RWPE1 (cell line): ENCODE measurements at regions not wholly inside any gene's neighbourhood (a gene's known extent, or its start where the extent isn't known, plus 50 kb on each side); places are given as distances from the start of the nearest gene placed in this dataset.

ENCODE experiments used
- CTCF ChIA-PET: fragments of 350-600 bp; sonication (Branson Sonifier 250); formaldehyde crosslinking; extraction: SDS; loops from one replicate; lab custom pipeline; 2021; lab: Yijun Ruan, JAX
- POLR2A ChIA-PET: fragments of 400-600 bp; formaldehyde crosslinking; extraction: SDS; loops from one replicate; lab custom pipeline; 2020; ENCODE audit warnings: antibody characterized with exemption; ENCODE audit not compliant: low non-redundant PET; lab: Yijun Ruan, JAX
- DNase-seq: peaks from one replicate; pipeline ENCODE4 v3.0.0; 2012; ENCODE audit warnings: low spot score
- H3K27ac ChIP-seq: fragments of 450-650 bp; 2 replicates; pipeline ENCODE4 v1.5.1; 2017
- TF ChIP-seq, protein P1 (sequence below): fragments of 450-650 bp; conservative IDR thresholded peaks from 2 replicates; pipeline ENCODE4 v1.5.1; 2017; ENCODE audit warnings: low read depth, mild to moderate bottlenecking

DNA sequence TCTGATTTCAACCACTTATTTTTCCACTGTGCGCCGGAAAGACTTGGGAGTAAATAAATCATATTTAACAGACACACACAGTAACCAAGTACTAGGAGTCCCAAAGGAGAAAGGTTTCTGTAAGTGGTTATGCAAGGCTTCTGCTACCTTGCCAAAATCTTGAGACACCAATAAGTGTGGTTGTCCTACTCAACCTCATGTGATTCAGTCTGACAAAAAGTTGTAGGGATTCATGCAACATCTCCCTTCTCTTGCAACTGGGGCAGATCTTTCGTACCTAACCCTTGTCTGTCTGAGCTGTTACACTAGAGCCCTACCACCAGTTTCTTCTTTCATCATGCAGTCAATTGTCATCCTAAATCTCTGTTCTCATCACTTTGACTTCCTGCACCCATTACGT is 69.9 kb upstream of the NUDT7 start:
- no peak overlapping the region for H3K27ac ChIP-seq
- DNase-seq = no peak
- ChIA-PET POLR2A (no interaction called here), CTCF (interaction anchor here (0.5 kb wide), 1 partner anchor 82 kb away, joined by 3 read pairs; no protein-coding TSS in a partner anchor)
- TF ChIP-seq, protein P1, sequence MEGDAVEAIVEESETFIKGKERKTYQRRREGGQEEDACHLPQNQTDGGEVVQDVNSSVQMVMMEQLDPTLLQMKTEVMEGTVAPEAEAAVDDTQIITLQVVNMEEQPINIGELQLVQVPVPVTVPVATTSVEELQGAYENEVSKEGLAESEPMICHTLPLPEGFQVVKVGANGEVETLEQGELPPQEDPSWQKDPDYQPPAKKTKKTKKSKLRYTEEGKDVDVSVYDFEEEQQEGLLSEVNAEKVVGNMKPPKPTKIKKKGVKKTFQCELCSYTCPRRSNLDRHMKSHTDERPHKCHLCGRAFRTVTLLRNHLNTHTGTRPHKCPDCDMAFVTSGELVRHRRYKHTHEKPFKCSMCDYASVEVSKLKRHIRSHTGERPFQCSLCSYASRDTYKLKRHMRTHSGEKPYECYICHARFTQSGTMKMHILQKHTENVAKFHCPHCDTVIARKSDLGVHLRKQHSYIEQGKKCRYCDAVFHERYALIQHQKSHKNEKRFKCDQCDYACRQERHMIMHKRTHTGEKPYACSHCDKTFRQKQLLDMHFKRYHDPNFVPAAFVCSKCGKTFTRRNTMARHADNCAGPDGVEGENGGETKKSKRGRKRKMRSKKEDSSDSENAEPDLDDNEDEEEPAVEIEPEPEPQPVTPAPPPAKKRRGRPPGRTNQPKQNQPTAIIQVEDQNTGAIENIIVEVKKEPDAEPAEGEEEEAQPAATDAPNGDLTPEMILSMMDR = no peak

- DNase-seq = no peak
- TF ChIP-seq, protein P1 = no peak
- no peak overlapping the region for H3K27ac ChIP-seq
- ChIA-PET CTCF (no interaction called here), POLR2A (no interaction called here)
These were observed 65.3 kb upstream of the NUDT7 start for GRCh38 chr16:77657016-77657415.

- peak; percentile 8 for DNase-seq
- CTCF ChIA-PET = interaction anchor here (0.6 to 1.2 kb wide), 4 partner anchors 42 to 1475 kb away, joined by 3 to 5 read pairs (median 4); no protein-coding TSS in a partner anchor
These were observed 62.0 kb upstream of the NUDT7 start for GRCh38 chr16:77660311-77660710.

GRCh38 chr16:77662246-77662645 is 60.1 kb upstream of the NUDT7 start:
- no peak for DNase-seq
- no peak overlapping the region for H3K27ac ChIP-seq
- ChIA-PET CTCF (interaction anchor here (1.1 kb wide), 1 partner anchor 426 kb away, joined by 4 read pairs; no protein-coding TSS in a partner anchor), POLR2A (no interaction called here)
- TF ChIP-seq, protein P1 = no peak

More at GRCh38 chr16:77660311-77660710, 62.0 kb upstream of the NUDT7 start:
- POLR2A ChIA-PET = no interaction called here
- TF ChIP-seq, protein P1 = 0 out of 2 replicates have a peak, but pooled peaks have one; percentile 18
- no peak overlapping the region for H3K27ac ChIP-seq

DNA sequence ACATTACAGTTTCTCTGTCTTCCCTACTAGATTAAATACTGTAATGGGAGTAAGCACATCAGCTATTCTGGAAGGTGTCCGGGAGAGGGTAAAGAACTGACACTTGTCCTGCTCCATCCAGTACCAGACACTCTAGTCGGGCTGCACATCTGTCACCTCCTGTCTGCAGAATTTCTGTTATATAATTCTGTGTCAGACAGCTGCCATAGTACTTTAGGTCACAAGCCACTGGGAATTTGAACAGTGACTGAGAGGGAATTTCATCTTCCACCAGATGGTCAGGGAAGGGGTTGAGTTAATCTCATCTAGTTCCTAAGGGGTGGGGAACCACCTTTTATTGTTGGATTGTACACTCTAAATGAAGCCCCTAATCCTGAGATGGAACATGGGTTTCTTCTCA is 58.6 kb upstream of the NUDT7 start:
- TF ChIP-seq, protein P1 = no peak
- DNase-seq = no peak
- ChIA-PET POLR2A (no interaction called here), CTCF (interaction anchor here (0.6 kb wide), 1 partner anchor 767 kb away, joined by 3 read pairs; no protein-coding TSS in a partner anchor)
- H3K27ac ChIP-seq = no peak overlapping the region

DNA sequence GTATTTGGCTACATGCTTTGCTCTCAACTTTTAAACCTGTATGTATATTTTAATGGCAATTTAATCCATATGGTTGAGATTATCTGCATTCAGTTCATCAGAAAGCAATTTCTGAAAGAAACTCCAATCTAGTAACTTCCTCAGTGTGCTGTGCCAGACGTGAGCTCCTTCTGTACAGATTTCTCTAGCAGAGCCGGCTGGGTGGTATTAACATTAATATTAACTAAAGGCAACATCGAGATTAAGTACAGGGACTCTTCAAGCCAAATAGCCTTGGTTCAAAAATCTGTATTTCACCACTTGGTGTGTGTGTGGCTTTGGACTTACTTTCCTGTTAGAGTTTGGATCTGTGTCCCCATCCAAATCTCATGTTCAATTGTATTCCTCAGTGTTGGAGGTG is 55.5 kb upstream of the NUDT7 start:
- TF ChIP-seq, protein P1 = no peak
- CTCF ChIA-PET = no interaction called here
- H3K27ac ChIP-seq = no peak overlapping the region
- POLR2A ChIA-PET = no interaction called here
- DNase-seq = no peak
